Stimulated activated naive B cell treated with anti-CD40 and anti-IgM and Interleukin-4, amounts not matched to agents 10 μg/mL and 1 μg/mL and 100 μg/mL, for 72 hours (primary cell): ENCODE measurements at regions not wholly inside any gene's neighbourhood (a gene's known extent, or its start where the extent isn't known, plus 50 kb on each side); places are given as distances from the start of the nearest gene placed in this dataset.
"Not testable (repeated sequence)": the region's sequence is repeated elsewhere in the genome, so short reads cannot be mapped to it uniquely, and the experiment has no call there.

Source experiments
- ATAC-seq, 2 donors: fragments of 150-1000 bp; cut with Tn5 transposase; replicated peaks; 2 replicates each; pipeline ENCODE4 v1.10.0; 2021; ENCODE audit warnings: moderate library complexity in 1 of 2
- DNase-seq: peaks from one replicate; pipeline ENCODE4 v3.0.0; 2021
- H3K27ac Mint-ChIP-seq: one replicate; pipeline ENCODE4 v1.8.0; 2022; ENCODE audit warnings: mild to moderate bottlenecking, mixed read lengths
- H3K27me3 Mint-ChIP-seq, 2 donors: one replicate each; pipeline ENCODE4 v1.8.0; 2022; ENCODE audit warnings: mixed read lengths in 2 of 2
- H3K36me3 Mint-ChIP-seq, 2 donors: one replicate each; pipeline ENCODE4 v1.8.0; 2022; ENCODE audit warnings: mixed read lengths in 2 of 2, mild to moderate bottlenecking in 1 of 2
- H3K4me1 Mint-ChIP-seq, 2 donors: one replicate each; pipeline ENCODE4 v1.8.0; 2022; ENCODE audit warnings: mixed read lengths in 2 of 2, mild to moderate bottlenecking in 1 of 2
- H3K4me3 Mint-ChIP-seq, 2 donors: one replicate each; pipeline ENCODE4 v1.8.0; 2022; ENCODE audit warnings: mild to moderate bottlenecking in 2 of 2, mixed read lengths in 2 of 2, moderate library complexity in 1 of 2
- H3K9me3 Mint-ChIP-seq, 2 donors: one replicate each; pipeline ENCODE4 v1.8.0; 2022; ENCODE audit warnings: mixed read lengths in 2 of 2, mild to moderate bottlenecking in 1 of 2

DNA sequence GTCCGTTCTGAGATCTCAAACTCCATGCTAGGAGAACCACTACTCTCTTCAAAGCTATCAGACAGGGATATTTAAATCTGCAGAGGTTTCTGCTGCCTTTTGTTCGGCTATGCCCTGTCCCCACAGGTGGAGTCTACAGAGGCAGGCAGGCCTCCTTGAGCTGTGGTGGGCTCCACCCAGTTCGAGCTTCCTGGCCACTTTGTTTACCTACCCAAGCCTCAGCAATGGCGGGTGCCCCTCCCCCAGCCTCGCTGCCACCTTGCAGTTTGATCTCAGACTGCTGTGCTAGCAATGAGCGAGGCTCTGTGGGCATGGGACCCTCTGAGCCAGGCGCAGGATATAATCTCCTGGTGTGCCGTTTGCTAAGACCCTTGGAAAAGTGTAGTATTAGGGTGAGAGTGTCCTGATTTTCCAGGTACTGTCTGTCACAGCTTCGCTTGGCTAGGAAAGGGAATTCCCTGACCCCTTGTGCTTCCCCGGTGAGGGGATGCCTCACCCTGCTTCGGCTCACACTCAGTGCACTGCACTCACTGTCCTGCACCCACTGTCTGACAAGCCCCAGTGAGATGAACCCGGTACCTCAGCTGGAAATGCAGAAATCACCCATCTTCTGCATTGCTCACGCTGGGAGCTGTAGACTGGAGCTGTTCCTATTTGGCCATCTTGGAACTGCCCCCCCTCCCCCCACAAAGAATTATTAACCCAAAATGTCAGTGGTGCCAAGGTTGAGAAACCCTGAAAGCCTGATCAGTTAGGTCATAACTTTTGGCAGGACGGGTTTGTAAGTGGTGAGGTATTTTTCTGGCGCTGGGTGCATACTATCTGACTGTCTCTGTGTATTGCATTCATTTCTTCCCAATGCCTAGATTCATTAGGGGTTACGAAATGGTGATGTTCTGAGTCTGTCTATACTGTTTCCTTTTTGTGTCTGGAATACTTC is 181.4 kb downstream of the TEX29 start:
- not testable (repeated sequence) for H3K4me3 Mint-ChIP-seq, H3K27ac Mint-ChIP-seq, H3K4me1 Mint-ChIP-seq, ATAC-seq, H3K9me3 Mint-ChIP-seq, H3K36me3 Mint-ChIP-seq, DNase-seq
- H3K27me3 Mint-ChIP-seq, result peaks cover 18 to 20% of the 10 kb centered on the region in 2 donors

DNA sequence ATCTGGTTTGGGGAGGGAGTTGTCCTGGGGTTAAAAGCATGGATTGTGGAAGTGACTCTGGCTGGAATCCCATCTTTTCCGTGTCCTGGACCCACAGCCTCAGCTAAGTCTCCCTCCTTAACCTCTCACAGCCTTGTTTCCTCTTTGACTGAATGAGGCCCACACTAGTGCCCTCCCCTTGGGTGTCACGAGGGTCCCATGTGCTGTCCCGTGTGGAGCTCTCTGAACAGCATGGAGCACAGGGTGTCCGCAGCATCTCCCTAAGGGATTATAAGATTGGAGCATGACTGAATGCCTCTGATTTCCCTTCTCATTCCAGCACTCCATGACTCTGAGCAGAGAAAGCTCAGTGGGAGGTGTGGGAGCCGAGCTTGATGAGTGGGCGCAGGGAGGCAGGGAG is 182.5 kb downstream of the TEX29 start:
- DNase-seq (no peak), ATAC-seq (no peak)
- peaks cover 9% of the 10 kb centered on the region in 2 donors for H3K9me3 Mint-ChIP-seq

DNA sequence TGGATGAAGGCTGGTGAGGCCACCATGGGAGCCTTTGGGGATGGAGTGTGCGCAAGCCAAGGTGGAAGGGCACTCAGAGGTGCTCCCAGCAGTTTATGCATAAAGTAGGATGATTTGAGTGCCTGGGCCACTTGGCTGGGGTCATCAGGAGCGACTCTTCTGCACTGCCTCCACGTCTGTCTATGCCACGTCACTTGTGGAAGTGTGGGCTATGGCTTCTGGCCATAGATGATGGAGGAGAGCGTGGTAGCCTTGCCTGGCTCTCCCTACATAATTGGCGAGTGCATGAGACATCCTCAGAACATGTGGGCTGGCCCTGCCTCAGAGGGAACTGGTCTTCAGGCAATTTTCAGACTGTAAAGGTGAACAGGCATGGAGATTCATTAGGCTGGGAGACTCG is 182.9 kb downstream of the TEX29 start:
- H3K36me3 Mint-ChIP-seq, result no peaks in the 10 kb centered on the region

More for the DNA sequence above, 182.5 kb downstream of the TEX29 start:
- no peak overlapping the region for H3K4me3 Mint-ChIP-seq
- peaks cover 18 to 22% of the 10 kb centered on the region in 2 donors for H3K27me3 Mint-ChIP-seq
- no peaks in the 10 kb centered on the region for H3K36me3 Mint-ChIP-seq
- no peaks in the 10 kb centered on the region for H3K4me1 Mint-ChIP-seq
- H3K27ac Mint-ChIP-seq, result no peak overlapping the region

DNA sequence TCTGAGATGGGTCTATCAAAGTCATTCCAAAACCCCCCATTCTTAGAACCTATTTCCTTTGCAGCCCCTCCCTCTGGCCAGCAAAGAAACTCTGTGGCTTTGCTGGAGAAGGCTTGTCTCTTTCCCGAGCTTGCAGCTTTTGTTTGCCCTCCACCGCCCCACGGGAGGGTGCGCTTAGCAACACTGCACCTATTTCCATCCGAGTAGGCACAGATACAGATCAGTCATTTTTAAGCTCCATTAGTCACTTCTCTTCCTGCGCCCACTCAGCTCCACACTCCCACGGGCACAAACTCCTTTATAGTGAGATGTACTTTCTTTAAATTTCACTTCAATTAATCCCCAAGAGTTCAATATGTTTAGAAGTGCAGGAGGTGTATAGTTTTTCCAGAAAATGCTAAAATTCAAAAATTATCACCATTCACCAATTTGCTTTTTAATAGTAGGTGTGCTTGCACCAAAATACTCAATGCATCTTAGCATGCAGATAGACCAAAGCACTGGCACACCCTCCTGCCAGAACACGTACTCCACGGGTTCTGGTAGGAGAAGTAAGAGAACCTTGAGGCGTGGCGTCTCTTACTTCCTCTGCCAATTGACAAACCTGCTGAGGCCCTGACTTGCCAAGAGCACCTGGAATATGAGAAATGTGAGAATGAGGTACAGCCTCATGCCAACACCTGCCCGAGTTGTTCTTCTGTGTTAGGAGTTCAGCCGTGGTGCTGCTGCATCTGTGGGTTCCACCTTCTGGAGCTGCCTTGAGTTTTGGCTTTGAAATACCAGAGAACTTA is 183.7 kb downstream of the TEX29 start:
- peaks cover 9% of the 10 kb centered on the region in 2 donors for H3K9me3 Mint-ChIP-seq
- H3K36me3 Mint-ChIP-seq, result no peaks in the 10 kb centered on the region
- no peak for DNase-seq
- H3K27ac Mint-ChIP-seq, result no peak overlapping the region
- peaks cover 18 to 22% of the 10 kb centered on the region in 2 donors for H3K27me3 Mint-ChIP-seq
- H3K4me3 Mint-ChIP-seq, result no peak overlapping the region
- H3K4me1 Mint-ChIP-seq, result no peaks in the 10 kb centered on the region
- ATAC-seq, result no peak

More for the DNA sequence above, 182.9 kb downstream of the TEX29 start:
- H3K27ac Mint-ChIP-seq, result no peak overlapping the region
- H3K4me1 Mint-ChIP-seq, result no peaks in the 10 kb centered on the region
- H3K9me3 Mint-ChIP-seq, result peaks cover 9% of the 10 kb centered on the region in 2 donors
- H3K27me3 Mint-ChIP-seq, result peaks cover 18 to 22% of the 10 kb centered on the region in 2 donors
- ATAC-seq (no peak), DNase-seq (no peak)
- H3K4me3 Mint-ChIP-seq, result no peak overlapping the region

DNA sequence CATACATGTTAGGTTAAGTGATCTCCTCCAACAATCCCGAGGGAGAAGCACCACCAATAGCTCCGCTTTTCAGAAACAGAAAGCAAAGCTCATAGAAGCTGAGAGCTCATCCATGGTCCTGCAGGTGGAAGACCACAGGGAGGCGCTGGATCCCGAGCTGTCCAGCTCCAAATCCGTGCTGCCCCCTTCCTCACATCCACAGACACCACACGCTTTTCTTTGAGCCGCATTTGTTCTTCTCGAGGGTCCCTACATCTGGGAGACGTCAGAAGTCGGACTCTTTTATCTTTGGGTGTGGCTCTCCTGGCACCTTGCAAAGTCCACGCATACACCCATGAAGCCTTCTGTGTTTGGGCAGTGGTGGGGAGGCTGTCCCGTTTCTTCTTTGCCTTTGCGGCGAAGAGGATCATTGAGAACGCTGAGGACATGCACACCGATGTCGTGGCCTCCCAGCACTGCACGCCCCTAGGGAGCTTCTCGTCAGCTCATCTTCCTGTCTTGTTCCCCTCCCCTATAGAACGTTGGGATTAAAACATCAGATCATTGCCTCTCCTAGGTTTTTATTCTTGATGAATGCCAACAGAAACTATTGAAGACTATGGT is 184.8 kb downstream of the TEX29 start:
- H3K9me3 Mint-ChIP-seq, result peaks cover 5 to 9% of the 10 kb centered on the region in 2 donors
- peaks cover 18 to 22% of the 10 kb centered on the region in 2 donors for H3K27me3 Mint-ChIP-seq
- no peak overlapping the region for H3K27ac Mint-ChIP-seq
- H3K4me3 Mint-ChIP-seq, result no peak overlapping the region
- ATAC-seq (no peak), DNase-seq (no peak)
- no peaks in the 10 kb centered on the region for H3K36me3 Mint-ChIP-seq
- H3K4me1 Mint-ChIP-seq, result no peaks in the 10 kb centered on the region

DNA sequence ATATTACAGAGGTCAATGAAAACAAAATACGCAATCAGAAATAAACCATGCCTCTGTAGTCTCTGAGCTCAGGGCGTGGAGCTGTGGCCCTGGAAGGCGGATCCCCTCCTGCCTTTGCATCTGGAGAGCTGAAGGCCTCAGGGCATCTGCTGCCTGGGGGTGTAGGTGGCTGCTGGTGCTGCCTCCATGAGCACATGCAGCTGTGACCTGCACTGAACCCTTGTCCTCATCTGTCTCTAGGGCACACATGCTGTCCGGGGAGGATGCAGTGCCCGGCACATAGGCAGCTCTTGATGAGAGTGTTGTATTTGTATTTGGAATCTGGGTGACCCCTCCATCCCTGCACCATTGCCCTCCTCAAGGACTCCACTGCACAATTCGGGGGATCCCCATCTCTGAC is 185.7 kb downstream of the TEX29 start:
- Mint-ChIP-seq H3K4me1 (no peaks in the 10 kb centered on the region), H3K4me3 (no peak overlapping the region)
- no peak for ATAC-seq

DNA sequence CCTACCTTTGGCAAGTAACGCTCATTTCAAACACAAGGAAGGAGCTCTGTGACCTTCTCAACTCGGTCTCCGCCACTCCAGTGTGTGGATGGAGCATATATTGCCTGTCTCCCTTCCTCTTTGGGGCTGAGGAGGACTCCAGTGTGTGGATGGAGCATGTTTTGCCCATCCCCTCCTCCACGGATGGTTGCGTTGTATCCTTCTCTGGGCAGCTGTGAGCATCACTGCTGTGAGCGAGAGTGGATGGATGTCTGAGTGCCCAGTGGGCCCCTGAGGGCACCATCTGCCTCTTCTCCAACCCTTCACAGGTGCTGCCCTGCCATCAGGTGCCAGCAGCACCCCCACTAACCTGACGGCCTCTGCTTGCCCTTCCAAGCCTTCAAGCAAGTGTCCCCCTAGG is 186.2 kb downstream of the TEX29 start:
- peaks cover 5% of the 10 kb centered on the region in 2 donors for H3K9me3 Mint-ChIP-seq
- peaks cover 18 to 22% of the 10 kb centered on the region in 2 donors for H3K27me3 Mint-ChIP-seq
- H3K36me3 Mint-ChIP-seq, result no peaks in the 10 kb centered on the region
- DNase-seq (no peak), ATAC-seq (no peak)
- no peaks in the 10 kb centered on the region for H3K4me1 Mint-ChIP-seq
- H3K27ac Mint-ChIP-seq, result no peak overlapping the region
- H3K4me3 Mint-ChIP-seq, result no peak overlapping the region

More for the DNA sequence above, 185.7 kb downstream of the TEX29 start:
- H3K9me3 Mint-ChIP-seq, result peaks cover 3 to 5% of the 10 kb centered on the region in 2 donors
- no peaks in the 10 kb centered on the region for H3K36me3 Mint-ChIP-seq
- no peak for DNase-seq
- peaks cover 18 to 22% of the 10 kb centered on the region in 2 donors for H3K27me3 Mint-ChIP-seq
- no peak overlapping the region for H3K27ac Mint-ChIP-seq

DNA sequence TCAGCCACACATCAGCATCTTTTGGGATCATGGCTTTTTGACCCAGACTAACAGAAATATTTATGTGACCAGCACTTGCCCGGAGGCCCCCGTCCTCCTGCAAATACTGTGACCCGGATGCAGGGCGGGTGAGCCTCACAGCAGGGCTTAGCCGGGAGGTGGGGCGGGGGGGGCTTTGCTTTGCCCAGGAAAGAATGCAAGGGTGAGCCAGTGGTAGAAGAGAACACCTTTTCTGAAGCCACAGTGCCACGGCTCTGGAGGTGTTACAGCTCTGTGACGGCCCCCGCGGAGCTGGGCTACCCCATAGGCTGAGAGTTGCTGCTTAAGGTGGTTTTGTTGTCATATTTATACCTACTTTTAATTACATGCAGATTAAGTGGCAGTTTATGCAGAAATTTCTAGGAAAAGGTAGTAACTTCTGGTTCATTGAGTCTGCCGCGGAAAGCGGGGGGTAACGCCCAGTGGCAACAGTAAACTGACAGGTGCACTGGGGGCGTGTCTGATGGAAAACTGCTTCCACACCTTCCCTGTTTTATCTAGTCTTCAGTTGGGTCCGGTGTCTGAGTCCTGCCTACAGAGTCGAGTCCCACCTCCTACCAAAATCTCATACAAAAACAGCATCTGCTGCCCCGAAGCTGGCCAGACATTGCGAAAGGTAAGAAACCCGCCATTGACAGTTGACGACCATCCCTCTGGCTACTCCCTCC is 187.9 kb downstream of the TEX29 start:
- no peak for DNase-seq
- Mint-ChIP-seq H3K4me1 (no peaks in the 10 kb centered on the region), H3K36me3 (no peaks in the 10 kb centered on the region), H3K9me3 (peaks cover 0 to 2% of the 10 kb centered on the region in 2 donors), H3K27ac (no peak overlapping the region), H3K27me3 (peaks cover 13 to 15% of the 10 kb centered on the region in 2 donors), H3K4me3 (no peak overlapping the region)
- ATAC-seq, result no peak

DNA sequence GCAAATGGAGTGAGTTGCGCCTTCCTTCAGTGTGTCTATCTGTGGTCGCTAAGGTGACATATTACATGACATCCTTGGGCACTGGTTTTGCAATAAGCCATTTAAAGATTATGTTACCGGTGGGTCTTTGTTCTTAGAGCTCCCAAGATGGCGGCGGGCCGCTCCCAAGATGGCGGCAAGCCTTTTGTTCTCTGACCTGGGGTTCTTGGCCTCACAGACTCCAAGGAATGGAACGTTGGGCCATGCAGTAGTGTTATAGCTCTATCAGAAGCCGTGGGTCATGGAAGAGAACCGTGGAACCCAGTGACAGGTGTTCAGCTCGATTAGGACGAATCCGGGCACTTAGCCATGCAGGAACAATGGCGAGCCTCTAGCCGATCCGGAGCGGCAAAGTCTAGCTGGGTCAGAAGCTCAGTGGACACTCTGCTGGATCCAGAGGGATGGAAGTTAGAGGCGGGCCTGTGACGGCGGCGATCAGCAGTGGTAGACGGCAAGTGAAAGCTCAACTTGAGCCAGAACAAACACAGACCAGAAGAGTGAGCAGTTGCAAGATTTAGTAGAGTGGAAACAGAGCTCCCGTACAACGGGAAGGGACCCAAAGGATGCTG is 188.6 kb downstream of the TEX29 start:
- H3K9me3 Mint-ChIP-seq, result peaks cover 0 to 2% of the 10 kb centered on the region in 2 donors
- no peaks in the 10 kb centered on the region for H3K4me1 Mint-ChIP-seq
- H3K36me3 Mint-ChIP-seq, result no peaks in the 10 kb centered on the region
- DNase-seq, result no peak
- H3K27ac Mint-ChIP-seq, result no peak overlapping the region
- H3K27me3 Mint-ChIP-seq, result peaks cover 13 to 15% of the 10 kb centered on the region in 2 donors
- no peak overlapping the region for H3K4me3 Mint-ChIP-seq
- ATAC-seq, result no peak

DNA sequence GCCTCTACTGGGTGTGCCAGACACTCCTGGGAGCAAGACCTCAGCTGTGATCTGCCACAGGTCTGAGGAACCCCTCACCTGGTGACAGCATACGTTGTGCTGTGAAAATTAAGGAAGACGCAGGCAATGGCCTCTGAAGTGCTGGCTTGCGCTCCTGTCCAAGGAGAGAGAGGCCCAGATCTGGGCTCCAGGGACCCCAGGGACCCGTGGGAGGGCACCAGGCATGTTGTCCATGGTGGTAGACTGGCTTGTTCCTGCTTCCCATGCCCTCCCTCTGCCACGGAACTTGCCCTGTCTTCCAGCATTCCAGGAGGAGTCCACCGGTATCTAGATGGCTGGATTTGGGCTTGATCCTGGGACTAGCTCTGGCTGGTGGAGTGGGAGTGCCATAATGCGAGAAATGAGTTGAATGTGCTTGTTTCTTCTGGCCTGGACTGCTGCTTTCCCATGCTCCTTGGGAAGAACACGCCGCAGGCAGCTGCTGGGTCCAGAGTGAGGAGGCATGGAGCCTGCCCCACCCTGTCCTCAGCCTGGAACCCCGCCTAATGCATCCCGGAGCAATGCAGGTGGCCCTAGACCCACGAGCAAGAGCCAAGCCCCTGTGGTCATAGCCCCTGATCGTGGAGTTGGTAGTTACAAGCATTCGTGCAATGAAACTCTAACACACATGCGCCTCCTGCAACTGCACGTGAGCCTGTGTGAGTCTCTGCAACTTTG is 190.2 kb downstream of the TEX29 start:
- no peak for DNase-seq
- Mint-ChIP-seq H3K27me3 (peaks cover 13 to 19% of the 10 kb centered on the region in 2 donors), H3K9me3 (peaks cover 0 to 2% of the 10 kb centered on the region in 2 donors), H3K4me3 (no peak overlapping the region), H3K4me1 (no peaks in the 10 kb centered on the region), H3K36me3 (no peaks in the 10 kb centered on the region), H3K27ac (no peak overlapping the region)
- no peak for ATAC-seq

DNA sequence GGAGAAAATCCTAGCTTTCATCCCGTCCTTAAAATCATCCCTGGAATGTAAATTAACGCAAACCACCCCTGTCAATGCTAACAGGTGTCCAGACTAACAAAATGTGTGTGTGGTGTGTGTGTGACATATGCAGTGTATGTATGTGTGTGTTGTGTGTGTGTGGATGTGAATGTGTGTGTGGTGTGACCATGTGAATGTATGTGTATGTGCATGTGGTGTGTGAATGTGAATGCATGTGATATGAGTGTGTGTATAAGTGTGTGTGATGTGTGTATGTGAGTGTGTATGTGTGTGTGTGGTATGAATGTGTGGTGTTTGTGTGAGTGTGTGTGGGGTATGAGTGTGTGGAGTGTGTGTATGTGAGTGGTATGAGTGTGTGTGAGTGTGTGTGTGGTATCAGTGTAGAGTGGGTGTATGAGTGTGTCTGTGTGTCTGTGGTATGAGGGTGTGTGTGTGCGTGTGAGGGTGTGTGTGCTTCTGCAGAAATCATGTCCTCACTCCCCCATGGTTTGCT is 190.8 kb downstream of the TEX29 start:
- H3K27ac Mint-ChIP-seq, result no peak overlapping the region
- no peaks in the 10 kb centered on the region for H3K4me1 Mint-ChIP-seq
- ATAC-seq (no peak), DNase-seq (no peak)
- peaks cover 13 to 18% of the 10 kb centered on the region in 2 donors for H3K27me3 Mint-ChIP-seq
- H3K4me3 Mint-ChIP-seq, result no peak overlapping the region
- peaks cover 0 to 2% of the 10 kb centered on the region in 2 donors for H3K9me3 Mint-ChIP-seq
- H3K36me3 Mint-ChIP-seq, result no peaks in the 10 kb centered on the region

DNA sequence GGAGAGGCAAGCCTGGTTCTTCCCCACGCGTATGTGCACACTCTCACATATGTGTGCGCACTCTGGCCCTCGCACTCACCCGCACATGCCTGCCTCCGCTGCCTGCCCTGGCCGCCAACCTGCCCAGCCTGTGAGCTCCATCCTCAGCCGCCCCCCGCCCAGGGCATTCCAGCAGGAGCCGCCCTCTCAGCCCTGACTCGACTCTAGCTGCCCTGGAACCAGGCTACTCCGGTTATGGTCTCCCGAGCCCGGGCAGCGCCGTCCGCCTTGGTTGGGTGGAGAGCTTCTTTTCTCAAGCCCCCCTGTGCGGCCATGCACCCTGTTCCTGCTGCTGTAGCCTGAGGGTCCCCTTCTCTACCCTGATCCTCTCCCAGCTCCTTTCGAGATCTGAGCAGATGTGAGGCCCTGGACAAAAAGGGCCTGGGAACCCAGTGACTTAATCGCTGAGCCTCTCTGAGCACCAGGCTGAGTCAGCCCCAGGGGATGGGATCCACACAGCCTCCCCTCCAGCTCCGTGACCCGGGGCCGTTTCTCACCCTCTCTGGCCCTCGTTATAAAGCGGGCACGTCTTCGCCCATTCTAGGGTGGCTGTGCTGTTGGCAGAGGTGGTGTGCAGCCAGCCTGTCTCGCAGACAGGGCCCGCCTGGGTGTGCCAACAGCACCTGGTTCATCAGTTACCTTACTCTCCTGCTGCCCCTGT is 191.5 kb downstream of the TEX29 start:
- H3K27me3 Mint-ChIP-seq, result peaks cover 12 to 13% of the 10 kb centered on the region in 2 donors
- H3K4me3 Mint-ChIP-seq, result no peak overlapping the region
- no peaks in the 10 kb centered on the region for H3K36me3 Mint-ChIP-seq
- peaks cover 0 to 2% of the 10 kb centered on the region in 2 donors for H3K9me3 Mint-ChIP-seq
- H3K27ac Mint-ChIP-seq, result no peak overlapping the region
- DNase-seq (no peak), ATAC-seq (no peak)
- no peaks in the 10 kb centered on the region for H3K4me1 Mint-ChIP-seq
